ENCODE measurements at regions not wholly inside any gene's neighbourhood (a gene's known extent, or its start where the extent isn't known, plus 50 kb on each side); places are given as distances from the start of the nearest gene placed in this dataset.

DNA sequence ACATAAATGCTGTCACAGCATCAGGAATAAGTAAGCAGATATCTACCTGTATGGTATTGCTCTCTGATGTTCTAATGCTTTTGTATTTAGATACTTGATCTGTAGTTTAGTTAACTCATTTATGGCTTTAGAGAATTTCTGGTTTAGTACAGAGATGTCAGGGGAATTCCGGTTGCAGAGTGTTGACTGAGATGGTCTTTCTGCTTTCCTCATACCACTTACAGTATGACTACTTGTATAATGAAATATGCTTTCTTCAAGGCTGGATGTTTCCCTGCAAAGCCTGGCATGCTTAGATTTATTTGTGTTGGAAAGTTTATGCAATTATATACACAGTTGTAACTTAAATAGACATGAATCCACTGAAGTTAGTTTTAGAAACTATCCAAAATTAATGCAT is 278.4 kb downstream of the CDH26 start:
- Histone ChIP-seq H3K4me1 (ENCODE audit: control insufficient read depth in 1 of 2, insufficient read depth in 2 of 2, low read length in 2 of 2) (no peaks in the 10 kb centered on the region), H3K23ac (ENCODE audit: low read length) (no peak overlapping the region), H3K9me3 (ENCODE audit: insufficient read depth, low read depth, low read length) (peaks cover 1% of the 10 kb centered on the region), H2BK120ac (ENCODE audit: insufficient read depth, low read length, poor library complexity) (no peak overlapping the region), H2BK12ac (ENCODE audit: low read length) (no peak overlapping the region), H3K27ac (ENCODE audit: low read depth, low read length) (no peak overlapping the region), H4K8ac (ENCODE audit: low read depth, low read length) (no peak overlapping the region), H3K4me3 (ENCODE audit: low read depth, low read length) (no peak overlapping the region), H3K9ac (ENCODE audit: low read length) (no peak overlapping the region), H3K4me2 (ENCODE audit: low read length) (no peak overlapping the region), H3K36me3 (ENCODE audit: control insufficient read depth in 1 of 2, insufficient read depth in 2 of 2, low read length in 2 of 2) (no peaks in the 10 kb centered on the region), H4K91ac (ENCODE audit: low read depth, low read length) (no peak overlapping the region), H3K14ac (ENCODE audit: low read length) (no peak overlapping the region), H3K79me1 (ENCODE audit: low read length) (no peaks in the 10 kb centered on the region), H2BK5ac (ENCODE audit: low read depth, low read length, poor library complexity) (no peak overlapping the region), H3K79me2 (ENCODE audit: control insufficient read depth, insufficient read depth, low read length, poor library complexity) (no peaks in the 10 kb centered on the region), H2AK5ac (ENCODE audit: low read length) (no peak overlapping the region), H3K27me3 (ENCODE audit: insufficient read depth, low read length) (no peaks in the 10 kb centered on the region), H4K12ac (ENCODE audit: low read depth, low read length) (no peak overlapping the region), H3K18ac (ENCODE audit: low read length) (no peak overlapping the region), H2AFZ (ENCODE audit: insufficient read depth, low read length, poor library complexity) (no peak overlapping the region), H3K4ac (ENCODE audit: low read depth, low read length) (no peak overlapping the region)
- no peak for DNase-seq
- no CpG with 5 or more reads among the region's 1 CpG for WGBS (ENCODE audit: extremely low coverage, insufficient coverage, insufficient read length)

DNA sequence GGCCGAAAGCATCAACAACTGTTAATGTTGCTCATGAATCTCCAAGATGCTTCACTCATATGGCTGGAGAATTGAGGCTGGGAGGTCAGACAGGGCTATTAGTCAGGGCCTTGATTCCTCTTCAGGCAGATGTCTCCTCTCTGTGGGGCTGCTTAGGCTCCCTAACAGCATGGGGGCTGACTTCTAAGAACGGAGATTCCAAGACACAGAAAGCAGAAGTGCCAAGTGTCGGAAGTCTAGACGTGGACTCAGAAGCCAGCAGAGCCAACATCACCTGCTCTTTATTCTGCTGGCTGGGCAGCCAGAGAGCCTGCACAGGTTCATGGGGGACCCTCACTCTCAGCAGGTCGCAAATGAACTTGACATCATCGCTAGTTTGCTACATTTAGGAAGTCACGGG is 279.8 kb downstream of the CDH26 start:
- H4K91ac ChIP-seq (ENCODE audit: low read depth, low read length), result no peak overlapping the region
- H3K9me3 ChIP-seq (ENCODE audit: insufficient read depth, low read depth, low read length), result peaks cover 1% of the 10 kb centered on the region
- no peaks in the 10 kb centered on the region for H3K36me3 ChIP-seq (ENCODE audit: control insufficient read depth in 1 of 2, insufficient read depth in 2 of 2, low read length in 2 of 2)
- H2BK12ac ChIP-seq (ENCODE audit: low read length), result no peak overlapping the region
- H3K4me1 ChIP-seq (ENCODE audit: control insufficient read depth in 1 of 2, insufficient read depth in 2 of 2, low read length in 2 of 2), result no peaks in the 10 kb centered on the region
- no CpG with 5 or more reads among the region's 7 CpGs for WGBS (ENCODE audit: extremely low coverage, insufficient coverage, insufficient read length)
- H3K18ac ChIP-seq (ENCODE audit: low read length), result no peak overlapping the region
- H3K79me2 ChIP-seq (ENCODE audit: control insufficient read depth, insufficient read depth, low read length, poor library complexity), result no peaks in the 10 kb centered on the region
- no peak overlapping the region for H4K12ac ChIP-seq (ENCODE audit: low read depth, low read length)
- H3K27me3 ChIP-seq (ENCODE audit: insufficient read depth, low read length), result no peaks in the 10 kb centered on the region
- H2AK5ac ChIP-seq (ENCODE audit: low read length), result no peak overlapping the region
- H4K8ac ChIP-seq (ENCODE audit: low read depth, low read length), result no peak overlapping the region
- no peak overlapping the region for H3K23ac ChIP-seq (ENCODE audit: low read length)
- DNase-seq, result no peak
- H3K27ac ChIP-seq (ENCODE audit: low read depth, low read length), result no peak overlapping the region
- H3K4ac ChIP-seq (ENCODE audit: low read depth, low read length), result no peak overlapping the region
- no peak overlapping the region for H2BK5ac ChIP-seq (ENCODE audit: low read depth, low read length, poor library complexity)
- H2BK120ac ChIP-seq (ENCODE audit: insufficient read depth, low read length, poor library complexity), result no peak overlapping the region
- H2AFZ ChIP-seq (ENCODE audit: insufficient read depth, low read length, poor library complexity), result no peak overlapping the region
- no peak overlapping the region for H3K9ac ChIP-seq (ENCODE audit: low read length)
- H3K79me1 ChIP-seq (ENCODE audit: low read length), result no peaks in the 10 kb centered on the region
- H3K14ac ChIP-seq (ENCODE audit: low read length), result no peak overlapping the region
- H3K4me2 ChIP-seq (ENCODE audit: low read length), result no peak overlapping the region
- no peak overlapping the region for H3K4me3 ChIP-seq (ENCODE audit: low read depth, low read length)

DNA sequence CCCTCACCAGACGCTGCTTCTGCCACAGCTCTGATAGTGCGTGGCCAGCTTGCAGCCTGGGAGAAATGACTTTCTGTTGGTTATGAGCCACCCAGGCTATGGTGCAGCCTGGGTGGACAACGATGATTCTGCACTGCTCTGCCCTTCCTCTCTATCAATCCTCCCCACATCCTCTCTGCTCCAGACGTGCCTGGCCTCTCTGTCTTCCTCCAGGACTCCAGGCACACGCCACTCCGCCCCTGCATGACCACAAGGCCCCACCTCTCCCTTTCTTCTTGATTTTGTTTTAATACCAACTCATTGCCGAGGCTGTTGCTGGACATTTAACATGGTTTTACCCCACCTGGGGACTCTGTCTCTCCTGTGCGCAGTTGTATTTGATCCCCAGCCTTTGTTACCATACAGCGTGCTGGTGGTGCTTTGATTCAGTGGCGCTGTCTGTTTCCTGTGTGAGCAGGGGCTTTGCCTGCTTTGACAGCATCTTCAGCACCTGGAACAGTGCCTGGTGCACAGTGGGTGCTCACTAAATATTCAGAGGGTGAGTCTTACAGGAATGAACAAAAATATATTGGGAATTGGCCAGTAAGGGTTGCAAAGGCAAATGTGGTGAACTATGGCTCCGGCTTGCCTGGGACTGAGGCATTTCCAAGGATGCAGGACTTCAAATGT is 280.9 kb downstream of the CDH26 start:
- Histone ChIP-seq H3K18ac (ENCODE audit: low read length) (no peak overlapping the region), H3K27me3 (ENCODE audit: insufficient read depth, low read length) (no peaks in the 10 kb centered on the region), H3K27ac (ENCODE audit: low read depth, low read length) (no peak overlapping the region), H3K4me2 (ENCODE audit: low read length) (no peak overlapping the region), H3K36me3 (ENCODE audit: control insufficient read depth in 1 of 2, insufficient read depth in 2 of 2, low read length in 2 of 2) (no peaks in the 10 kb centered on the region), H3K9ac (ENCODE audit: low read length) (no peak overlapping the region), H3K4ac (ENCODE audit: low read depth, low read length) (no peak overlapping the region), H2AK5ac (ENCODE audit: low read length) (no peak overlapping the region), H2BK12ac (ENCODE audit: low read length) (no peak overlapping the region), H3K79me1 (ENCODE audit: low read length) (no peaks in the 10 kb centered on the region), H2BK120ac (ENCODE audit: insufficient read depth, low read length, poor library complexity) (no peak overlapping the region), H3K4me3 (ENCODE audit: low read depth, low read length) (no peak overlapping the region), H4K91ac (ENCODE audit: low read depth, low read length) (no peak overlapping the region), H3K23ac (ENCODE audit: low read length) (no peak overlapping the region), H3K4me1 (ENCODE audit: control insufficient read depth in 1 of 2, insufficient read depth in 2 of 2, low read length in 2 of 2) (no peaks in the 10 kb centered on the region), H2AFZ (ENCODE audit: insufficient read depth, low read length, poor library complexity) (no peak overlapping the region), H3K9me3 (ENCODE audit: insufficient read depth, low read depth, low read length) (peaks cover 1% of the 10 kb centered on the region), H3K79me2 (ENCODE audit: control insufficient read depth, insufficient read depth, low read length, poor library complexity) (no peaks in the 10 kb centered on the region), H3K14ac (ENCODE audit: low read length) (no peak overlapping the region), H2BK5ac (ENCODE audit: low read depth, low read length, poor library complexity) (no peak overlapping the region), H4K8ac (ENCODE audit: low read depth, low read length) (no peak overlapping the region), H4K12ac (ENCODE audit: low read depth, low read length) (no peak overlapping the region)
- DNase-seq, result no peak
- no CpG with 5 or more reads among the region's 11 CpGs for WGBS (ENCODE audit: extremely low coverage, insufficient coverage, insufficient read length)

DNA sequence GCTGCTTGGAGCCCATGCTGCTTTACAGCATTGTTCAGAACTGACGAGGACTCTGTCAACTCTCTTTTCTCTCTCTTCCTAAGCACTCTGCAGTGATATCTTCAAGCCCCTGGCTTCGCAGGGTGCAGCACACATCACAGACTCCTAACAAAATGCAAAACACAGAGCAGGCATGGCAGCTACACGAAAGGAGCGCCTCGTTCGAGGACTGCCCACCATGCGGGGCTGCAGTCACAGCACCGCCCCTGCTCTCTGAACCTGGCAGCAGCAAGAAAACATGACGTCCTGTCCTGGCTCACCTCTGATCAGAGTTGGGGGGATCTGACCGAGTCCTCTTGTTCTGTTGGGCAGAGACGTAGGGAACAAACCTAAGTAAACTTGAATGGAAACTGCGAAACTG is 281.7 kb downstream of the CDH26 start:
- Histone ChIP-seq H3K9me3 (ENCODE audit: insufficient read depth, low read depth, low read length) (peaks cover 1% of the 10 kb centered on the region), H3K4me1 (ENCODE audit: control insufficient read depth in 1 of 2, insufficient read depth in 2 of 2, low read length in 2 of 2) (no peaks in the 10 kb centered on the region), H2BK120ac (ENCODE audit: insufficient read depth, low read length, poor library complexity) (no peak overlapping the region), H3K4me2 (ENCODE audit: low read length) (no peak overlapping the region), H3K4ac (ENCODE audit: low read depth, low read length) (no peak overlapping the region), H3K27me3 (ENCODE audit: insufficient read depth, low read length) (no peaks in the 10 kb centered on the region), H3K27ac (ENCODE audit: low read depth, low read length) (no peak overlapping the region), H2BK12ac (ENCODE audit: low read length) (no peak overlapping the region), H3K79me1 (ENCODE audit: low read length) (no peaks in the 10 kb centered on the region), H4K8ac (ENCODE audit: low read depth, low read length) (no peak overlapping the region), H3K18ac (ENCODE audit: low read length) (no peak overlapping the region), H3K79me2 (ENCODE audit: control insufficient read depth, insufficient read depth, low read length, poor library complexity) (no peaks in the 10 kb centered on the region), H2AFZ (ENCODE audit: insufficient read depth, low read length, poor library complexity) (no peak overlapping the region), H2BK5ac (ENCODE audit: low read depth, low read length, poor library complexity) (no peak overlapping the region), H3K36me3 (ENCODE audit: control insufficient read depth in 1 of 2, insufficient read depth in 2 of 2, low read length in 2 of 2) (no peaks in the 10 kb centered on the region), H3K23ac (ENCODE audit: low read length) (no peak overlapping the region), H3K9ac (ENCODE audit: low read length) (no peak overlapping the region), H4K12ac (ENCODE audit: low read depth, low read length) (no peak overlapping the region), H3K14ac (ENCODE audit: low read length) (no peak overlapping the region), H2AK5ac (ENCODE audit: low read length) (no peak overlapping the region), H3K4me3 (ENCODE audit: low read depth, low read length) (no peak overlapping the region), H4K91ac (ENCODE audit: low read depth, low read length) (no peak overlapping the region)
- no CpG with 5 or more reads among the region's 12 CpGs for WGBS (ENCODE audit: extremely low coverage, insufficient coverage, insufficient read length)
- no peak for DNase-seq
